Left ventricle myocardium inferior (tissue), 1 donor: ENCODE measurements at regions not wholly inside any gene's neighbourhood (a gene's known extent, or its start where the extent isn't known, plus 50 kb on each side); places are given as distances from the start of the nearest gene placed in this dataset.

Source experiments
- DNase-seq: peaks from one replicate; pipeline ENCODE4 v3.0.0-alpha.2; 2020
- H3K27ac ChIP-seq: fragments of 200-600 bp; replicated peaks from 2 replicates; pipeline ENCODE4 v1.8.0; 2021
- H3K27me3 ChIP-seq: fragments of 200-600 bp; 2 replicates; pipeline ENCODE4 v1.8.0; 2021; ENCODE audit warnings: low read depth
- H3K36me3 ChIP-seq: fragments of 200-600 bp; 2 replicates; pipeline ENCODE4 v1.8.0; 2021
- H3K4me1 ChIP-seq: fragments of 200-600 bp; 2 replicates; pipeline ENCODE4 v1.8.0; 2021
- H3K4me3 ChIP-seq: fragments of 200-600 bp; 2 replicates; pipeline ENCODE4 v1.8.0; 2021; ENCODE audit warnings: mild to moderate bottlenecking, moderate library complexity
- H3K9me3 ChIP-seq: fragments of 200-600 bp; replicated peaks from 2 replicates; pipeline ENCODE4 v1.8.0; 2021
- intact Hi-C: fragments of 100-400 bp; cut with micrococcal nuclease; formaldehyde crosslinking; loops from one replicate; pipeline ENCODE4 v1.11.0; 2022
- TF ChIP-seq, protein P1 (sequence below): fragments of 200-600 bp; IDR thresholded peaks from 2 replicates; pipeline ENCODE4 v1.8.0; 2021; ENCODE audit warnings: antibody characterized with exemption, mild to moderate bottlenecking, borderline replicate concordance
- donor health status: DM: no; HTN: yes; CAD: no; lungs with severe emphysema.

DNA sequence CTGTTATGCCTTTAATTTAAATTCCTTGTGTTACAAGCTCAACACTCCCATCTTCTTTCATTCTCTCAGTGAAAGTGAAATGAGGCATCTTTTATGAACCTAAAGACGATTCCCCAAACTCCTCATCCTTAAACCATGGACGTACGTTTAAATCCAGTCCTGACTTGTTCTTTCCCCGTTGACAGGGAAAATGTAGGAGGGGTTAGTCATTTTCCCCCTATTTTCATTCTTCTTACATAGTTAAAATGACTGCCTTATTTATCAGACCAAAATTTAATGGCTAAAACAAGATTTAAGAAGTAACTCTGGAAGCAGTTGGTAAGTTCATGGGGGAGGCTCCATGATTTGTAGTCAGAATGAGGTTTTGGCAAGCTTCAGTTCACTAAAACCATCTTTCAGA, 134.9 kb downstream of the KCNA5 start:
- no peak overlapping the region for H3K27ac ChIP-seq
- H3K4me1 ChIP-seq = no peaks in the 10 kb centered on the region
- TF ChIP-seq, protein P1, sequence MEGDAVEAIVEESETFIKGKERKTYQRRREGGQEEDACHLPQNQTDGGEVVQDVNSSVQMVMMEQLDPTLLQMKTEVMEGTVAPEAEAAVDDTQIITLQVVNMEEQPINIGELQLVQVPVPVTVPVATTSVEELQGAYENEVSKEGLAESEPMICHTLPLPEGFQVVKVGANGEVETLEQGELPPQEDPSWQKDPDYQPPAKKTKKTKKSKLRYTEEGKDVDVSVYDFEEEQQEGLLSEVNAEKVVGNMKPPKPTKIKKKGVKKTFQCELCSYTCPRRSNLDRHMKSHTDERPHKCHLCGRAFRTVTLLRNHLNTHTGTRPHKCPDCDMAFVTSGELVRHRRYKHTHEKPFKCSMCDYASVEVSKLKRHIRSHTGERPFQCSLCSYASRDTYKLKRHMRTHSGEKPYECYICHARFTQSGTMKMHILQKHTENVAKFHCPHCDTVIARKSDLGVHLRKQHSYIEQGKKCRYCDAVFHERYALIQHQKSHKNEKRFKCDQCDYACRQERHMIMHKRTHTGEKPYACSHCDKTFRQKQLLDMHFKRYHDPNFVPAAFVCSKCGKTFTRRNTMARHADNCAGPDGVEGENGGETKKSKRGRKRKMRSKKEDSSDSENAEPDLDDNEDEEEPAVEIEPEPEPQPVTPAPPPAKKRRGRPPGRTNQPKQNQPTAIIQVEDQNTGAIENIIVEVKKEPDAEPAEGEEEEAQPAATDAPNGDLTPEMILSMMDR = no peak
- intact Hi-C loops = no loop called here
- H3K4me3 ChIP-seq = no peak overlapping the region
- H3K36me3 ChIP-seq = no peaks in the 10 kb centered on the region
- no peak for DNase-seq
- H3K27me3 ChIP-seq = peaks cover 8% of the 10 kb centered on the region
- H3K9me3 ChIP-seq = no peaks in the 10 kb centered on the region

DNA sequence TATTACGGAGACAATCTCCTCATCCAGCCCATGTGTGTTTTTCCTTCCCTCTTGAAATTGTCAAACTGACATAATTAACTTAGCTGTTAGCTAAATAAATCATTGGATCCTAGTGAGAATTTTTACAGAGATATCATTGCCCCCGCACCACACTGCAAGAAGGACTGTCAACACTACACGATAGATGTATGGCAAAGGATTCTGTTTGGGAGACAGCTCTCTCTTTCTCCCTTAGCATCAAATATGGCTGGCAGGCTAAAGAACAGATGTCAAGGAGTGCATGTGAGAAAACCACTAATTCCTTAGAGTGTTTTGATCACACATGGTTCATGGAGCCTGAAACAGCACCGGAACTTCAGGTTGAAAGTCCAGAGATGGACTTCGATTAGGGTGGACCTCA, 136.8 kb downstream of the KCNA5 start:
- DNase-seq = no peak
- intact Hi-C loops = no loop called here
- no peak overlapping the region for H3K4me3 ChIP-seq
- no peaks in the 10 kb centered on the region for H3K9me3 ChIP-seq
- TF ChIP-seq, protein P1 = no peak
- peaks cover 8% of the 10 kb centered on the region for H3K27me3 ChIP-seq
- H3K4me1 ChIP-seq = no peaks in the 10 kb centered on the region
- H3K36me3 ChIP-seq = no peaks in the 10 kb centered on the region
- H3K27ac ChIP-seq = no peak overlapping the region

DNA sequence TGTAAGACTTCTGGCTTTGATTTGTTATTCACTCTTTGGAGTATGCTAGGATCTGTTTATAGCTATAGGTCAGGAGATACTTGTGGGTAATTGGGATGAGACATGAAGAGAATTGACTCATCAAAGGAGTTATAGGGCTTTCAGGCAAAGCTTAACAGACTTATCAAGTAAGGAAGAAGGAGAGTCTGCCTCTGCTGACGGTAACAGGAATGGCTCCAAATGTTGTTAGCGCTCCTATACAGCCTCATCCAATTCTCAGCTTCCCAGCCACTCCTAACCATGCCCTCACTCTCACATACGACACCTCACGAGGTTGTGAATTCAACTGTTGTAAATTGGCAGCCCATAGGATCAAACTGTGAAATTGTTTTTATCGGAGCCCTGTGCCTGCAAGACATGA, 140.5 kb downstream of the KCNA5 start:
- peaks cover 8% of the 10 kb centered on the region for H3K27me3 ChIP-seq
- H3K9me3 ChIP-seq = no peaks in the 10 kb centered on the region
- no peak overlapping the region for H3K4me3 ChIP-seq
- no peak for DNase-seq
- no peak overlapping the region for H3K27ac ChIP-seq
- TF ChIP-seq, protein P1 = no peak
- no peaks in the 10 kb centered on the region for H3K36me3 ChIP-seq
- H3K4me1 ChIP-seq = no peaks in the 10 kb centered on the region
- intact Hi-C loops = no loop called here

- H3K36me3 ChIP-seq = no peaks in the 10 kb centered on the region
- peak overlapping the region; percentile 50 for H3K4me3 ChIP-seq
- intact Hi-C loops = no loop called here
- no peak overlapping the region for H3K27ac ChIP-seq
- TF ChIP-seq, protein P1 = no peak
- H3K9me3 ChIP-seq = no peaks in the 10 kb centered on the region
- H3K27me3 ChIP-seq = peaks cover 8% of the 10 kb centered on the region
- no peak for DNase-seq
- no peaks in the 10 kb centered on the region for H3K4me1 ChIP-seq
Measured at GRCh38 chr12:5185435-5186069, 141.9 kb downstream of the KCNA5 start.

GRCh38 chr12:5186715-5187114, 143.0 kb downstream of the KCNA5 start:
- no peak for DNase-seq
- peaks cover 8% of the 10 kb centered on the region for H3K27me3 ChIP-seq
- H3K4me1 ChIP-seq = no peaks in the 10 kb centered on the region
- H3K36me3 ChIP-seq = no peaks in the 10 kb centered on the region
- H3K9me3 ChIP-seq = no peaks in the 10 kb centered on the region
- TF ChIP-seq, protein P1 = no peak
- H3K4me3 ChIP-seq = no peak overlapping the region
- no peak overlapping the region for H3K27ac ChIP-seq
- intact Hi-C loops = no loop called here
